ENCODE measurements at regions not wholly inside any gene's neighbourhood (a gene's known extent, or its start where the extent isn't known, plus 50 kb on each side); places are given as distances from the start of the nearest gene placed in this dataset.

GRCh38 chr3:110612045-110612444, 459.6 kb upstream of the NECTIN3 start:
- Histone ChIP-seq H4K20me1 (ENCODE audit: insufficient read depth) (no peaks in the 10 kb centered on the region), H3K4me3 (IDR thresholded peaks at IDR 0.05; ENCODE audit: insufficient read depth, low read depth, low read length) (no peak overlapping the region), H3K4me1 (ENCODE audit: low read depth, poor library complexity, severe bottlenecking) (no peaks in the 10 kb centered on the region), H3K27me3 (ENCODE audit: insufficient read depth, low read depth) (no peaks in the 10 kb centered on the region), H3K27ac (no peak overlapping the region), H3K36me3 (ENCODE audit: insufficient read depth) (no peaks in the 10 kb centered on the region), H3K9ac (no peak overlapping the region), H2AFZ (ENCODE audit: low read depth) (no peak overlapping the region), H3K79me2 (ENCODE audit: insufficient read depth, low read depth) (no peaks in the 10 kb centered on the region), H3K4me2 (no peak overlapping the region)
- no peak for TF ChIP-seq CTCF (conservative IDR thresholded peaks at IDR 0.05; ENCODE audit: low read depth, low read length)

- no peak overlapping the region for H3K27ac ChIP-seq
- H3K36me3 ChIP-seq (ENCODE audit: insufficient read depth) = no peaks in the 10 kb centered on the region
- no peaks in the 10 kb centered on the region for H4K20me1 ChIP-seq (ENCODE audit: insufficient read depth)
- H3K4me2 ChIP-seq = no peak overlapping the region
- no peaks in the 10 kb centered on the region for H3K79me2 ChIP-seq (ENCODE audit: insufficient read depth, low read depth)
- H3K4me3 ChIP-seq (IDR thresholded peaks at IDR 0.05; ENCODE audit: insufficient read depth, low read depth, low read length) = no peak overlapping the region
- no peak overlapping the region for H3K9ac ChIP-seq
- peaks cover 9% of the 10 kb centered on the region for H3K4me1 ChIP-seq (ENCODE audit: low read depth, poor library complexity, severe bottlenecking)
- H3K27me3 ChIP-seq (ENCODE audit: insufficient read depth, low read depth) = no peaks in the 10 kb centered on the region
- H2AFZ ChIP-seq (ENCODE audit: low read depth) = no peak overlapping the region
- TF ChIP-seq CTCF (conservative IDR thresholded peaks at IDR 0.05; ENCODE audit: low read depth, low read length) = no peak
Observed at GRCh38 chr3:110614186-110614585, 457.4 kb upstream of the NECTIN3 start.

GRCh38 chr3:110615454-110615853, 456.2 kb upstream of the NECTIN3 start:
- H3K36me3 ChIP-seq (ENCODE audit: insufficient read depth) = no peaks in the 10 kb centered on the region
- H4K20me1 ChIP-seq (ENCODE audit: insufficient read depth) = no peaks in the 10 kb centered on the region
- no peak for TF ChIP-seq CTCF (conservative IDR thresholded peaks at IDR 0.05; ENCODE audit: low read depth, low read length)
- H3K4me1 ChIP-seq (ENCODE audit: low read depth, poor library complexity, severe bottlenecking) = peaks cover 22% of the 10 kb centered on the region
- H3K27me3 ChIP-seq (ENCODE audit: insufficient read depth, low read depth) = no peaks in the 10 kb centered on the region
- no peaks in the 10 kb centered on the region for H3K79me2 ChIP-seq (ENCODE audit: insufficient read depth, low read depth)
- no peak overlapping the region for H3K4me2 ChIP-seq
- no peak overlapping the region for H3K27ac ChIP-seq
- no peak overlapping the region for H2AFZ ChIP-seq (ENCODE audit: low read depth)
- H3K9ac ChIP-seq = no peak overlapping the region
- no peak overlapping the region for H3K4me3 ChIP-seq (IDR thresholded peaks at IDR 0.05; ENCODE audit: insufficient read depth, low read depth, low read length)

- Histone ChIP-seq H4K20me1 (ENCODE audit: insufficient read depth) (no peaks in the 10 kb centered on the region), H3K4me1 (ENCODE audit: low read depth, poor library complexity, severe bottlenecking) (peaks cover 49% of the 10 kb centered on the region), H3K9ac (no peak overlapping the region), H3K27me3 (ENCODE audit: insufficient read depth, low read depth) (no peaks in the 10 kb centered on the region), H2AFZ (ENCODE audit: low read depth) (no peak overlapping the region), H3K4me2 (no peak overlapping the region), H3K79me2 (ENCODE audit: insufficient read depth, low read depth) (no peaks in the 10 kb centered on the region), H3K27ac (no peak overlapping the region), H3K4me3 (IDR thresholded peaks at IDR 0.05; ENCODE audit: insufficient read depth, low read depth, low read length) (no peak overlapping the region), H3K36me3 (ENCODE audit: insufficient read depth) (no peaks in the 10 kb centered on the region)
- TF ChIP-seq CTCF (conservative IDR thresholded peaks at IDR 0.05; ENCODE audit: low read depth, low read length) = no peak
Observed at GRCh38 chr3:110618512-110619226, 452.9 kb upstream of the NECTIN3 start.
